ENCODE measurements at regions not wholly inside any gene's neighbourhood (a gene's known extent, or its start where the extent isn't known, plus 50 kb on each side); places are given as distances from the start of the nearest gene placed in this dataset.

- no peak overlapping the region for H3K4me3 ChIP-seq
- ATAC-seq (peak; percentile 78), DNase-seq (ENCODE audit: low read depth, low spot score) (no peak), FAIRE-seq (no peak)
- no peaks in the 10 kb centered on the region for H3K9me3 ChIP-seq (replicated peaks; ENCODE audit: control insufficient read depth, insufficient read depth, low read length)
- no peak overlapping the region for H2AFZ ChIP-seq (ENCODE audit: control insufficient read depth, low read depth, low read length)
- WGBS (ENCODE audit: insufficient coverage, insufficient replicate concordance, low lambda C conversion rate, missing lambda C conversion rate), result 44% methylated on average over 25 of the region's 25 CpGs
- H3K4me1 ChIP-seq (ENCODE audit: control insufficient read depth, insufficient read depth, low read length), result no peaks in the 10 kb centered on the region
- no peaks in the 10 kb centered on the region for H3K36me3 ChIP-seq (ENCODE audit: control insufficient read depth in 2 of 2, insufficient read depth in 2 of 2, low read length in 1 of 2)
- no peak overlapping the region for H3K4me2 ChIP-seq (ENCODE audit: control insufficient read depth, insufficient read depth)
- ChIA-PET POLR2A (no interaction called here), CTCF (no interaction called here), SMC1A (ENCODE audit: uncharacterized antibody, unreplicated experiment) (no interaction called here), RAD21 (ENCODE audit: unreplicated experiment) (no interaction called here)
- BruUV-seq (replicated peaks), result TSS peak; percentile 83
- in situ Hi-C loops (cut with MboI), result no loop called here
- H3K27ac ChIP-seq (ENCODE audit: control insufficient read depth, insufficient read depth), result no peak overlapping the region
- H3K9ac ChIP-seq (ENCODE audit: control insufficient read depth, insufficient read depth, low read length), result no peak overlapping the region
- H4K20me1 ChIP-seq (ENCODE audit: control insufficient read depth, insufficient read depth), result no peaks in the 10 kb centered on the region
- intact Hi-C loops (cut with micrococcal nuclease; ENCODE audit: unreplicated experiment), result no loop called here
- H3K27me3 ChIP-seq (replicated peaks in 1 of 2; ENCODE audit: control insufficient read depth in 2 of 2, insufficient read depth in 2 of 2, low read length in 1 of 2), result no peaks in the 10 kb centered on the region
- no peaks in the 10 kb centered on the region for H3K79me2 ChIP-seq (ENCODE audit: control insufficient read depth, insufficient read depth, low read length)
- peak; percentile 44; the same call in 1 of the 2 replicates for TF ChIP-seq NFYB (IDR thresholded peaks at IDR 0.05; ENCODE audit: insufficient read depth, low read depth, low read length)
- no peak for TF ChIP-seq BACH1 (IDR thresholded peaks at IDR 0.05; ENCODE audit: borderline replicate concordance)
Measured at GRCh38 chr5:85647349-85648127, 970.2 kb upstream of the COX7C start.

- Histone ChIP-seq H3K9me3 (replicated peaks; ENCODE audit: control insufficient read depth, insufficient read depth, low read length) (no peaks in the 10 kb centered on the region), H2AFZ (ENCODE audit: control insufficient read depth, low read depth, low read length) (no peak overlapping the region), H3K36me3 (ENCODE audit: control insufficient read depth in 2 of 2, insufficient read depth in 2 of 2, low read length in 1 of 2) (no peaks in the 10 kb centered on the region), H3K27ac (ENCODE audit: control insufficient read depth, insufficient read depth) (no peak overlapping the region), H3K4me3 (no peak overlapping the region), H3K9ac (ENCODE audit: control insufficient read depth, insufficient read depth, low read length) (no peak overlapping the region), H3K79me2 (ENCODE audit: control insufficient read depth, insufficient read depth, low read length) (no peaks in the 10 kb centered on the region), H3K4me1 (ENCODE audit: control insufficient read depth, insufficient read depth, low read length) (no peaks in the 10 kb centered on the region), H3K4me2 (ENCODE audit: control insufficient read depth, insufficient read depth) (no peak overlapping the region), H4K20me1 (ENCODE audit: control insufficient read depth, insufficient read depth) (no peaks in the 10 kb centered on the region), H3K27me3 (replicated peaks in 1 of 2; ENCODE audit: control insufficient read depth in 2 of 2, insufficient read depth in 2 of 2, low read length in 1 of 2) (no peaks in the 10 kb centered on the region)
- WGBS (ENCODE audit: insufficient coverage, insufficient replicate concordance, low lambda C conversion rate, missing lambda C conversion rate), result 26% methylated on average over 4 of the region's 4 CpGs
- FAIRE-seq, result no peak
- SMC1A ChIA-PET (ENCODE audit: uncharacterized antibody, unreplicated experiment), result no interaction called here
- no TSS peak for BruUV-seq (replicated peaks)
- TF ChIP-seq PML (IDR thresholded peaks at IDR 0.05; ENCODE audit: low read length) (no peak), ELK1 (IDR thresholded peaks at IDR 0.05; ENCODE audit: low read depth, low read length) (no peak), ZSCAN29 (IDR thresholded peaks at IDR 0.05) (no peak), RAD51 (IDR thresholded peaks at IDR 0.05) (no peak), SIN3A (IDR thresholded peaks at IDR 0.05; ENCODE audit: low read depth, low read length) (no peak), ESRRA (IDR thresholded peaks at IDR 0.05; ENCODE audit: low read length) (no peak), WRNIP1 (IDR thresholded peaks at IDR 0.05; ENCODE audit: borderline replicate concordance, low read depth, low read length) (no peak), ZBED1 (IDR thresholded peaks at IDR 0.05; ENCODE audit: borderline replicate concordance) (no peak), RB1 (IDR thresholded peaks at IDR 0.05; ENCODE audit: borderline replicate concordance) (no peak), SMAD1 (IDR thresholded peaks at IDR 0.05; ENCODE audit: low read depth, partially characterized antibody) (no peak), STAT1 (conservative IDR thresholded peaks at IDR 0.05) (no peak), JUND (IDR thresholded peaks at IDR 0.05; ENCODE audit: low read depth, low read length) (no peak), POLR2AphosphoS2 (IDR thresholded peaks at IDR 0.05; ENCODE audit: low read depth, low read length) (no peak), BRCA1 (IDR thresholded peaks at IDR 0.05; ENCODE audit: low read depth, low read length) (no peak), SREBF1 (IDR thresholded peaks at IDR 0.05; ENCODE audit: low read length) (no peak), PBX3 (IDR thresholded peaks at IDR 0.05; ENCODE audit: insufficient replicate concordance, low read depth, low read length) (no peak)
- DNase-seq (ENCODE audit: low read depth, low spot score), result no peak
- CTCF ChIA-PET, result no interaction called here
- intact Hi-C loops (cut with micrococcal nuclease; ENCODE audit: unreplicated experiment), result no loop called here
- POLR2A ChIA-PET, result no interaction called here
- RAD21 ChIA-PET (ENCODE audit: unreplicated experiment), result no interaction called here
- peak; percentile 37 for ATAC-seq
- in situ Hi-C loops (cut with MboI), result no loop called here
Measured at GRCh38 chr5:85648495-85648894, 969.2 kb upstream of the COX7C start.
